ENCODE measurements at regions not wholly inside any gene's neighbourhood (a gene's known extent, or its start where the extent isn't known, plus 50 kb on each side); places are given as distances from the start of the nearest gene placed in this dataset.

DNA sequence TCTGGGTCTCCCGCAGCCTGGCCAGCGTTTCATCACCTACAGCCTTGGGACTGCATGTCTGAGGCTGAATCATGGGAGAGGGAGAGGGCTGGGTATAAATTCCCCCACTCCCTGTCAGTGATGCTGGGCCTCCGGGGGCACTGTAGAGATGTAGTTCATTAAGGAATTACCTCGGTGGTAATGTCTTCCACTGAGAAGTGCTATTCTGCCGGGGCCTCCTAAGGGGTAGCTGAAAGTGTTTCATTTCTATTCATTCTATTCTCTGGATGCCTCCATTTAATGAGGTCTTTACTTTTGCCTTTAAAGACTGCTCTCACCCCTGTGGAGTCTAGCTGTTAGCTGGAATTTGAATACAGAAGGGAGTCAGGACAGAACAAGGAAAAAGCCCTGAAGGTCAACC, 116.4 kb upstream of the HS3ST4 start:
- TF ChIP-seq, protein P1, sequence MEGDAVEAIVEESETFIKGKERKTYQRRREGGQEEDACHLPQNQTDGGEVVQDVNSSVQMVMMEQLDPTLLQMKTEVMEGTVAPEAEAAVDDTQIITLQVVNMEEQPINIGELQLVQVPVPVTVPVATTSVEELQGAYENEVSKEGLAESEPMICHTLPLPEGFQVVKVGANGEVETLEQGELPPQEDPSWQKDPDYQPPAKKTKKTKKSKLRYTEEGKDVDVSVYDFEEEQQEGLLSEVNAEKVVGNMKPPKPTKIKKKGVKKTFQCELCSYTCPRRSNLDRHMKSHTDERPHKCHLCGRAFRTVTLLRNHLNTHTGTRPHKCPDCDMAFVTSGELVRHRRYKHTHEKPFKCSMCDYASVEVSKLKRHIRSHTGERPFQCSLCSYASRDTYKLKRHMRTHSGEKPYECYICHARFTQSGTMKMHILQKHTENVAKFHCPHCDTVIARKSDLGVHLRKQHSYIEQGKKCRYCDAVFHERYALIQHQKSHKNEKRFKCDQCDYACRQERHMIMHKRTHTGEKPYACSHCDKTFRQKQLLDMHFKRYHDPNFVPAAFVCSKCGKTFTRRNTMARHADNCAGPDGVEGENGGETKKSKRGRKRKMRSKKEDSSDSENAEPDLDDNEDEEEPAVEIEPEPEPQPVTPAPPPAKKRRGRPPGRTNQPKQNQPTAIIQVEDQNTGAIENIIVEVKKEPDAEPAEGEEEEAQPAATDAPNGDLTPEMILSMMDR (optimal IDR thresholded peaks at IDR 0.05 in 1 of 3, IDR thresholded peaks at IDR 0.05 in 1 of 3, conservative IDR thresholded peaks at IDR 0.05 in 1 of 3; ENCODE audit: extremely low read depth in 1 of 3, insufficient read depth in 2 of 3, low read length in 3 of 3) = no peak
- TF ChIP-seq EZH2 (IDR thresholded peaks at IDR 0.05; ENCODE audit: low read length) = no peak

All from keratinocyte (primary cell).